SU-DHL-6 (cell line): ENCODE measurements at regions not wholly inside any gene's neighbourhood (a gene's known extent, or its start where the extent isn't known, plus 50 kb on each side); places are given as distances from the start of the nearest gene placed in this dataset.

Source experiments
- H2AFZ ChIP-seq: fragments of 200-600 bp; sonication (generic); 2 replicates; pipeline ENCODE4 v1.6.1; 2014; ENCODE audit warnings: low read depth, mild to moderate bottlenecking, moderate library complexity, mixed read lengths, antibody characterized with exemption, low read length; ENCODE audit not compliant: severe bottlenecking
- H3F3A ChIP-seq: fragments of 200-600 bp; shearing (Covaris generic); 2 replicates; pipeline ENCODE4 v1.6.0; 2016; ENCODE audit warnings: antibody characterized with exemption, mild to moderate bottlenecking; ENCODE audit not compliant: insufficient read depth
- H3K27ac ChIP-seq: fragments of 200-600 bp; sonication (generic); 2 replicates; pipeline ENCODE4 v1.5.1; 2016; ENCODE audit warnings: low read depth, mild to moderate bottlenecking, low read length, moderate library complexity, mixed read lengths
- H3K27me3 ChIP-seq: fragments of 200-600 bp; sonication (generic), shearing (Covaris generic); 2 replicates; pipeline ENCODE4 v1.6.0; 2014; ENCODE audit warnings: mild to moderate bottlenecking, low read length
- H3K36me3 ChIP-seq: fragments of 200-600 bp; sonication (generic); 2 replicates; pipeline ENCODE4 v1.6.1; 2014; ENCODE audit warnings: mild to moderate bottlenecking, low read length, mixed read lengths
- H3K4me2 ChIP-seq: fragments of 300-600, 200-600 bp; shearing (Covaris generic), sonication (generic); 2 replicates; pipeline ENCODE4 v1.6.0; 2014; ENCODE audit warnings: low read length, low read depth, mild to moderate bottlenecking; ENCODE audit not compliant: poor library complexity, severe bottlenecking
- H3K4me3 ChIP-seq: fragments of 200-600 bp; sonication (generic); 2 replicates; pipeline ENCODE4 v1.5.1; 2014; ENCODE audit warnings: antibody characterized with exemption, low read length, mild to moderate bottlenecking, mixed read lengths; ENCODE audit not compliant: insufficient read depth, poor library complexity, severe bottlenecking
- H3K79me2 ChIP-seq: fragments of 200-600 bp; sonication (generic); 2 replicates; pipeline ENCODE4 v1.6.1; 2014; ENCODE audit warnings: mild to moderate bottlenecking, low read length, moderate library complexity; ENCODE audit not compliant: insufficient read depth
- H3K9ac ChIP-seq: fragments of 200-600 bp; sonication (generic); 2 replicates; pipeline ENCODE4 v1.7.0; 2014; ENCODE audit warnings: mild to moderate bottlenecking, low read length
- H3K9me2 ChIP-seq: fragments of 200-600 bp; sonication (generic); replicated peaks from 2 replicates; pipeline ENCODE4 v1.6.1; 2014; ENCODE audit warnings: low read length; ENCODE audit not compliant: insufficient read depth
- H3K9me3 ChIP-seq: fragments of 200-600 bp; sonication (generic); 2 replicates; pipeline ENCODE4 v1.6.1; 2014; ENCODE audit warnings: low read length, mixed read lengths; ENCODE audit not compliant: insufficient read depth
- H4K20me1 ChIP-seq: fragments of 200-600 bp; sonication (generic); 2 replicates; pipeline ENCODE4 v1.6.1; 2014; ENCODE audit warnings: low read depth, mild to moderate bottlenecking, antibody characterized with exemption, low read length, moderate library complexity, mixed read lengths
- CTCF ChIP-seq: fragments of 200-600 bp; sonication (generic); IDR thresholded peaks from one replicate; pipeline ENCODE4 v1.5.1; 2017; ENCODE audit warnings: antibody characterized with exemption, mild to moderate bottlenecking, low read length, moderate library complexity; ENCODE audit not compliant: insufficient read depth, poor library complexity, severe bottlenecking
- EZH2phosphoT487 ChIP-seq: fragments of 200-600 bp; sonication (generic), shearing (Covaris generic); conservative IDR thresholded peaks from 2 replicates; pipeline ENCODE4 v1.6.1; 2018; ENCODE audit warnings: mild to moderate bottlenecking, antibody characterized with exemption, low read length, moderate library complexity, mixed read lengths

GRCh38 chr22:27632451-27633295 lies 168.9 kb downstream of the MN1 start:
- Histone ChIP-seq H3K9ac (no peak overlapping the region), H3K9me3 (no peaks in the 10 kb centered on the region), H3K9me2 (no peaks in the 10 kb centered on the region), H3K79me2 (no peaks in the 10 kb centered on the region), H3K4me2 (no peak overlapping the region), H4K20me1 (no peaks in the 10 kb centered on the region), H3K4me3 (no peak overlapping the region), H3F3A (no peaks in the 10 kb centered on the region), H3K36me3 (no peaks in the 10 kb centered on the region), H2AFZ (no peak overlapping the region), H3K27me3 (no peaks in the 10 kb centered on the region), H3K27ac (no peak overlapping the region)
- TF ChIP-seq CTCF (no peak), EZH2phosphoT487 (no peak)

GRCh38 chr22:27633296-27633871 lies 168.2 kb downstream of the MN1 start:
- TF ChIP-seq CTCF, result no peak
- TF ChIP-seq EZH2phosphoT487, result no peak
- Histone ChIP-seq H3K9me3 (no peaks in the 10 kb centered on the region), H3K27ac (no peak overlapping the region), H3K4me3 (no peak overlapping the region), H3F3A (no peaks in the 10 kb centered on the region), H3K9ac (no peak overlapping the region), H2AFZ (no peak overlapping the region), H3K36me3 (no peaks in the 10 kb centered on the region), H3K9me2 (no peaks in the 10 kb centered on the region), H3K4me2 (no peak overlapping the region), H4K20me1 (no peaks in the 10 kb centered on the region), H3K27me3 (no peaks in the 10 kb centered on the region), H3K79me2 (no peaks in the 10 kb centered on the region)

GRCh38 chr22:27634043-27634740 lies 167.4 kb downstream of the MN1 start:
- Histone ChIP-seq H3K27ac (no peak overlapping the region), H3K36me3 (no peaks in the 10 kb centered on the region), H4K20me1 (no peaks in the 10 kb centered on the region), H3K9me3 (no peaks in the 10 kb centered on the region), H3K27me3 (no peaks in the 10 kb centered on the region), H3K4me3 (no peak overlapping the region), H3K4me2 (no peak overlapping the region), H3K9me2 (no peaks in the 10 kb centered on the region), H3K79me2 (no peaks in the 10 kb centered on the region), H3K9ac (no peak overlapping the region), H2AFZ (no peak overlapping the region), H3F3A (no peaks in the 10 kb centered on the region)
- TF ChIP-seq EZH2phosphoT487 (no peak), CTCF (no peak)
